ENCODE measurements at regions not wholly inside any gene's neighbourhood (a gene's known extent, or its start where the extent isn't known, plus 50 kb on each side); places are given as distances from the start of the nearest gene placed in this dataset.

- no peak for DNase-seq (ENCODE audit: extremely low read depth in 1 of 2, low read depth in 1 of 2)
These were observed 184.4 kb upstream of the LPP start for GRCh38 chr3:187969581-187969950.

- DNase-seq (ENCODE audit: extremely low read depth in 1 of 2, low read depth in 1 of 2): no peak
These were observed 183.9 kb upstream of the LPP start for GRCh38 chr3:187970106-187970505.

DNA sequence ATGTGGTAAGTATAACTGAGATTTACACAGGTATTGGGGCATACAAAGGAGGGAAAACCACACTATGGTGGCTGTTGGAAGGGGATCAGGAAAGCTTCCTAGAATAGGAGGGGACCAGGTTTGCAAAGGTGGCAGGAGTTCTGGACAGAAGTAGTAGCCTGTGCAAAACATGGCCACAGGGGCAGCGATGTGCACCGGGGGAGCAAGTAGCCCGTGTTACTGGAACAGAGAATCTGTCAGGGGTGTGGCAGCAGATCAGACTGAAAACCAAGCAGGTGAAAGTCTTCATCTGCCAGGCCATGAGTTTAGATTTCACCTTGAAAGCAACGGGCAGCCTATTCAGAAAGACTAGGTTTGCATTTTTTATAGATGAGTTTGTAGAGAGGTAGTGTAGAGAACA, 182.3 kb upstream of the LPP start:
- no peak for DNase-seq (ENCODE audit: extremely low read depth in 1 of 2, low read depth in 1 of 2)

DNA sequence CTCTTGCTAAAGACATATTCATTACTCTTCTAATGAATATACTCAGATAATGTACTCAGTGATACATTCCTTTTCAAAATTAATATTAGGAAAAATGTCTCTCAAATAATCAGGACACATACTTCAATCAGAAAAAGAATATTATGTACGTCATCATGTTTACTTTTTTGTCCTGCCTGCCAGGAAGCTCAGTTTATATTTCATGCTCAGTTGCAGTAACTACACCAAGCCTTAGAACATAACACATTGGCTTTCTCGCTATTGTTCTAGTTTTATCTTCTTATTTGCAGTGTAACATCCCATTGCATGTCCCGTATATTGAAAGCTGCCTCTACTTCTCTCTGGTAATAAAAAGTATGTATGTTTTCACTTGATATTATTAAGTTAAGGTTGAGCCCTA, 181.5 kb upstream of the LPP start:
- DNase-seq (ENCODE audit: extremely low read depth in 1 of 2, low read depth in 1 of 2): no peak

- DNase-seq (ENCODE audit: extremely low read depth in 1 of 2, low read depth in 1 of 2): no peak
These were observed 179.7 kb upstream of the LPP start for GRCh38 chr3:187973977-187974870.

- no peak for DNase-seq (ENCODE audit: extremely low read depth in 1 of 2, low read depth in 1 of 2)
These were observed 179.1 kb upstream of the LPP start for GRCh38 chr3:187974871-187975271.

DNA sequence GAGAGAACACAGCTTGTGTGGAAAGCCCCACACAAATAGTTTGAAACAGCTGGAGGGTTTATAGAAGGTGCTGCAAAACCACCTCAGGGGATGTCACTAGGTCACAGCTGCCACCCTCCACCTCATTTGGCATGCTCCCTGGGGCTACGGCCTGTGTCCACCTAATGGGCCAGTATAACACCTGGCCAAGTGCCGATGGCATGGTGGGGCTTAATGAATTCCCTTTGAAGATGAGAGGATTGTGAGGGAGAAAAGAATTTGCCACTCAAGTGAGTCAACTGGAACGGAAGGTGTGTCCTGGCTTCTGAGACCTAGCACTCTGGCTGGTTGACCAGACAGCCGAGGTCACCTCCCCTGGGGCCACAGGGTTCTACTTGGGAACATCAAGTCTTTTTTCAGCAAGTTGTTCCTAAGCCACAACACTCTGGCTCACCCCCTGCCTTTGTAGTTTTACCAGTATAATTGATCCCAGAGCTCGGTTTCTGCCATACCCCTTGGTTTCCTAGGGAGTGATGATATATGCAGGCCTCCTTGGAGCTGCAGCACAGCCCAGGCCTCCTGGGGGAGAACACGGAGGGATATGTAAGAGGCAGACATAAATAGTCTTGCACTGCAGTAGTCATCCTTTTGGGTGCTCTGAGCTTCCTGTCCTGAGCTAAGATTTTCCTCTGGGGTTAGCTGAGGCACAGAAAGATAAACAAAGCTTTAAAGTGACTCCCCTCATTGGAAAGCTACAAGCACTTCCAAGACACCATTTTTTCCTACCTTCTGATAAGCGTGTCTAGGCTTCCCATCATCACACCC, 178.2 kb upstream of the LPP start:
- no peak for DNase-seq (ENCODE audit: extremely low read depth in 1 of 2, low read depth in 1 of 2)

GRCh38 chr3:187976365-187976900, 177.5 kb upstream of the LPP start:
- DNase-seq (ENCODE audit: extremely low read depth in 1 of 2, low read depth in 1 of 2): no peak

DNA sequence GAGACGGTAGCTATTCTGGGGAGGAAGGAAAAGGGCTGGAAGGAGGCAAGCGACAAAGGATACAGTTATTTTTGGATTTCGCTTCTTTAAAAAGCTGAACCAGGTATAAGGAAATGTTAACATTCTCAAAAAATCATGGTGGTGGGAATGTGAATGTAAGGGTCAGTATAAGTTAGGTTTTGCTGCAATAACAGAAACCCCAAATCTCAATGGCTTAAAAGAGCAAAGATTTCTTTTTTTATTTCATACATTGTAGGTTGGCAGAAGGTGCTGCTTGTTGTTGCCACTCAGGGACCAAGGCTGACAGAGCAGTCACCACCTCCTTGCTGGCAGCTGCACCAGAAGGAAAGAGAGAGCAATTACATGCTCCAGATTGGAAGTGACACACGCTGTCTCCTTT, 176.3 kb upstream of the LPP start:
- DNase-seq (ENCODE audit: extremely low read depth in 1 of 2, low read depth in 1 of 2): no peak

DNA sequence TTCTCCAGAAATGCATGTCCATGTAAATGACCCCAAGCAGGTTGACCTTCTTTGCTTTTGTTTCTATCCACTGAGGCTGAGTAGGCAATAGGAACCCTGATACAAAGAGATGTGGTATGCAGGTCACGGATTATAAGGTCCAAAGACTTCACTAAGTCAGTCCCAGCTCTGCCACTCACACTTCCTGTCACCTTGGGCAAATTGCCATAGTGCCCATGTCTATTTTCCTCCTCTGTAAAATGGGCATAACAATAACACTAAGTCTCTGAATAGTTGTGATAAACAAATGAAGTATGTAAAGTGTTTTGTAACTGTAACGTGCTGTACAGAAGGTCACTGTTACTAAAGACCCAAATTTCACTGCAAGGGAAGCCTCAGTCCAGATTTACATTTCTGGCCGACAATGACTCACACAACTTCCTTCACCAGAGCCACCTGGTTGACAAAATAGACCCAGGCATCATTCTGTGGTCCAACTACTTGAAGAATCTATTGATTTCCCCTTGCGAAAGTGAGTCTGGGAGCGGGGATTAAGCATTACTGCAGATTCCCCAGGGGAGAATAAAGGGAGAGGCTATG, 175.4 kb upstream of the LPP start:
- no peak for DNase-seq (ENCODE audit: extremely low read depth in 1 of 2, low read depth in 1 of 2)

DNA sequence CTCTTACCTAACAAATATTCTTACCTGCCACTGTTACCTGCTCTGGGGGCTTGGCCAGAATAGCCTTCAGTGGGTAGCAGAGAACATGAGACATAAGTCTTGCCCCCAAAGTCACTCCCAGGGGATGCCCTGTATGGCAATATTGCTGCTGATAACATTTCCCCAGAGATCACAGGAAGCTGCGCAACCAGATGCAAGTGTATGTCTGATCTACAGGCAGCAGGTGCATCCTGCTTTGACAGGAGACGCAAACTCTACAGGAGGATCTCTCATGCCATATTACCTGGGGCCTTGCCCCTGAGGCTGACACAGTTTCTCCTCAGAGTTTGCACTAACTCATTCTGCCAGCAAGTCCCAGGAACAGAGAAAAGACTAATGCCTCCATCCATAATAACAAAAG, 174.4 kb upstream of the LPP start:
- DNase-seq (ENCODE audit: extremely low read depth in 1 of 2, low read depth in 1 of 2): no peak

DNA sequence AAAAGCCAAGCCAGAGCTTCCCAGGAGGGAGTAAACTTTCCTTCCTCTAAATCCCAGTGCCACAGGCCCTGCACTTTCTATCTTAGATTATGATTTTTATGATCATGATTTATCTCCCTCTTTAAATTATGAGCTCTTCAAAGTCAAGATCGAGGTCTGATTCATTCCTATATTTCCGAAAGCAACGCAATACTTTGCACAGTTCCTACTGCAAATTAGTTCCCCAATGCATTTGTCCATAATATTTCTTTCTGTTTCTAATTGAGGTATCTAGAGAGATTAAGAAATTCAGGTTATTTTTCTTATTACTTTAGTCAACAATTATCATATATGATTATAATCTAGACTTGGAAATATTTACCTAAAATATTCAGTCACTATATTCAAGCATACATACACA, 173.1 kb upstream of the LPP start:
- no peak for DNase-seq (ENCODE audit: extremely low read depth in 1 of 2, low read depth in 1 of 2)

GRCh38 chr3:187982142-187982541, 171.8 kb upstream of the LPP start:
- DNase-seq (ENCODE audit: extremely low read depth in 1 of 2, low read depth in 1 of 2): no peak

DNA sequence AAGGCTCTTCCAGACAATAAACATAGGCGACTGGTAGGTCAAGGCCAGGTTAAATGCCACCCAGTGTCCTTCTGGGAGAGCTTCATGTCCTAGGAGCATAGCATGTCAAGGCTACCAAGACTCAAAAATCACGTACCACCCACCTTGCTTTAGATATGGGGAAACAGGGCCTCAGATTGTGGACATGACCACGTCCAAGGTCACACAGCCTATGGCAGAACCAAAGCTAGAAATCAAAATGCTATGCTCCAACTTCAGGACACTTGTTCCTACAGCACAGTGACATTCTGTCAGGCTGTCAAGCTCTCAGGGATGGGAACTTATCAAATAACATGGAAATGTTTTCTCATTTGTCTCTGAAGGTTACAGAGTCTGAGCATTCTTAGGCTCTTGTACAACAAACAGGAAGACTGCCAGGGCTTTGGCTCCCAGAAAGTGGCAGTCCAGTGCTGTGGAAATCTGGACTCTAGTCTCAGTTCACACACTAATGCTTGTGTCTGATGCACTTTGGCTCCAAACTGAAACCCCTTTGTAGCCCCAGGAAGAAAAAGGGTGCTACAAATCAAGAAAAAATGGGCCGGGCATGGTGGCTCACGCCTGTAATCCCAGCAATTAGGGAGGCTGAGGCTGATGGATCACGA, 170.4 kb upstream of the LPP start:
- no peak for DNase-seq (ENCODE audit: extremely low read depth in 1 of 2, low read depth in 1 of 2)

DNA sequence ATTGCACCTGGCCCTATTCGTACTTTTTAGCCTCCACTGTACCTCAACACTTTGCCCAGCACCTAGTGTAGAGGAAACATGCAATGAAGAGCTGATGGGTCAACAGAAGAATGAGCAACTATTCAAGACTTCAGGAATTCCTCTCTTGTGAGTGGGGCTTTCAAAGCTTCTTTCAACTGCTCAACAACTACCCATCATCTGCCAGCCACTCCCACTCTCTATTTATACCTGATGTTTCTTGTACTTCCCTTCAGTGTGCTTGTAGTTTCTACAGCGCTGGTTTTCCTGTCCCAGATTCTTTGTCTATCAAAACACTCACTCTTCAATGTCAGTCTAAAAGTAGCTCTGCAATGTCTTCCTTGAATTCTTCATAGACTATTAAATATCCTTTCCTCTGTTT, 168.3 kb upstream of the LPP start:
- DNase-seq (ENCODE audit: extremely low read depth in 1 of 2, low read depth in 1 of 2): no peak

GRCh38 chr3:187986514-187986934, 167.4 kb upstream of the LPP start:
- DNase-seq (ENCODE audit: extremely low read depth in 1 of 2, low read depth in 1 of 2): peak in 1 of 2 donors; percentile 62

GRCh38 chr3:187987187-187987586, 166.8 kb upstream of the LPP start:
- DNase-seq (ENCODE audit: extremely low read depth in 1 of 2, low read depth in 1 of 2): no peak

DNA sequence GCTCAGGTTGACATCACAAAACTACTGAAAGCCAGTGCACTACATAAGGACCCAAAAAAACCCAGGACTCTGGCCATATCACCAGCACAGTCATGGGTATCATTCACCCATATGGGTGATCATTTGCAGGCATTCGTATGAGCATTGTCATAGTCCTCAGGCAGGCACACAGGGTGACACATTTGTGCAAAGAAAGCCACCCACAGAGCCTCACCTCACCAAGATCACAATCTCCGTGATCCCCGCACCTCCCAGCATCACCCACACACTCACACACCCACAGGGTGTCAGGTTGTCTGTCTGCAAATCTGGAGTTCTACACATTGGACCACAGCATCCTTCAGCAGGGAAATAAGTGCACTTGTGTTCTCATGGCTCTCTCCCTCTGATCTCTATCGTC, 166.0 kb upstream of the LPP start:
- DNase-seq (ENCODE audit: extremely low read depth in 1 of 2, low read depth in 1 of 2): peak in 1 of 2 donors; percentile 55

DNA sequence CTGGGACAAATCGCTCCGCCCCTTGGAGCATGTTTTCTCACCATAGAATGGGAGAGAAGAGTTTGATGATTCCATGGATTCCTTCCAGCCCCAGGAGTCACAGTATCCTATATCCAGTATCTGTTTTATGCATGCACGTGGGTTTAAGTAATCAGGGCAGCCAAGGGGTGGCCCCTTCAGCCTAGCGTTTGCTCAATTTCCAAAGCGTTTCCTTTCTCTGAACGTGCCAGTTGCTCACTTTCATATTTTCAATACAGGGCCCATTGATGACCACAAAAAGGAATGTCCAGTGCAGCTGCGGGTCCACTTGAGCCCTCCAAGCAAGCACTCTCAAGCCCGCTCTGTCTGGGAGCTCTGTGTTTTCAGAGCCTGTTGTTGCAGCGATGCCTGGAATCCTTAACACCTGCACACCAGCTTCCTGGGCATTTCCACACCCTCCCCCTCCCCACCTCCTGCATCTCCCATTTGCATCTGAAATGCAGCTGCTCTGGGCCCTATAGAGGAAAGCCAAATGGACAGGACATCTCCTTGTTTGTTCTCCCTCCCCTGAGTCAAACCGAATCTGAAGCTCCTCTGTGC, 164.3 kb upstream of the LPP start:
- no peak for DNase-seq (ENCODE audit: extremely low read depth in 1 of 2, low read depth in 1 of 2)

- DNase-seq (ENCODE audit: extremely low read depth in 1 of 2, low read depth in 1 of 2): no peak
These were observed 161.3 kb upstream of the LPP start for GRCh38 chr3:187992609-187993008.

All from stimulated activated CD8-positive, alpha-beta memory T cell treated with anti-CD3 and anti-CD28 coated beads, Interleukin-7, amount 100 ng/mL, for 48 hours (primary cell).